GM12878 (cell line): ENCODE measurements at regions not wholly inside any gene's neighbourhood (a gene's known extent, or its start where the extent isn't known, plus 50 kb on each side); places are given as distances from the start of the nearest gene placed in this dataset.
A peak's percentile ranks its signal among the peaks of the same experiment; 100 is the strongest.

Source experiments
- ATAC-seq: fragments of 200-7000 bp; cut with Tn5 transposase; 3 replicates; pipeline ENCODE4 v1.9.1; 2020; ENCODE audit warnings: mild to moderate bottlenecking, moderate library complexity
- BruUV-seq: library from RNA; stranded (reverse); fragments of 400-500 nt; replicated peaks from 2 replicates; lab custom pipeline; 2021; lab: Mats Ljungman, UMichigan
- CTCF ChIA-PET: fragments of 300-600 bp; sonication (Branson Sonifier 250); formaldehyde crosslinking; extraction: SDS; loops from one replicate; lab custom pipeline; 2021; ENCODE audit warnings: inconsistent platforms; lab: Yijun Ruan, JAX
- POLR2A ChIA-PET: fragments of 350-600 bp; formaldehyde crosslinking; extraction: SDS; loops from one replicate; lab custom pipeline; 2021; ENCODE audit warnings: inconsistent platforms; lab: Charles Lee
- RAD21 ChIA-PET: fragments of 300-600 bp; sonication (Branson Sonifier 250); formaldehyde crosslinking; loops from one replicate; lab custom pipeline; 2023; ENCODE audit warnings: antibody characterized with exemption; ENCODE audit not compliant: unreplicated experiment; lab: Charles Lee
- SMC1A ChIA-PET: fragments of 300-600 bp; sonication (Branson Sonifier 250); formaldehyde crosslinking; loops from one replicate; lab custom pipeline; 2023; ENCODE audit not compliant: unreplicated experiment, uncharacterized antibody; lab: Charles Lee
- DNase-seq: peaks from one replicate; pipeline ENCODE4 v3.0.0-alpha.2; 2011; ENCODE audit warnings: low read depth, low spot score
- FAIRE-seq: peaks from 3 replicates; lab custom pipeline; 2011; peaks lifted over from hg19 to GRCh38; lab: Jason Lieb, UNC
- H2AFZ ChIP-seq: 2 replicates; pipeline ENCODE4 v1.6.0; 2011; ENCODE audit warnings: low read depth, low read length, control low read depth; ENCODE audit not compliant: control insufficient read depth
- H3K27ac ChIP-seq: 2 replicates; pipeline ENCODE4 v1.5.1; 2011; ENCODE audit warnings: control low read depth; ENCODE audit not compliant: control insufficient read depth, insufficient read depth
- H3K27me3 ChIP-seq, 2 experiments: replicated peaks in 1 of 2; 2 replicates each; pipeline versions ENCODE4 v1.6.0 to v1.6.1; 2011; ENCODE audit warnings: low read length in 1 of 2; ENCODE audit not compliant: control insufficient read depth in 2 of 2, insufficient read depth in 2 of 2
- H3K36me3 ChIP-seq, 2 experiments: 2 replicates each; pipeline ENCODE4 v1.5.1; 2011; ENCODE audit warnings: low read length in 1 of 2; ENCODE audit not compliant: control insufficient read depth in 2 of 2, insufficient read depth in 2 of 2
- H3K4me1 ChIP-seq: 2 replicates; pipeline ENCODE4 v1.6.1; 2011; ENCODE audit warnings: mild to moderate bottlenecking, low read length, moderate library complexity, mixed read lengths; ENCODE audit not compliant: control insufficient read depth, insufficient read depth
- H3K4me2 ChIP-seq: 2 replicates; pipeline ENCODE4 v1.6.0; 2011; ENCODE audit warnings: control low read depth; ENCODE audit not compliant: control insufficient read depth, insufficient read depth
- H3K4me3 ChIP-seq: fragments of 200-600 bp; sonication (generic); 2 replicates; pipeline ENCODE4 v1.5.1; 2016
- H3K79me2 ChIP-seq: 2 replicates; pipeline ENCODE4 v1.6.0; 2011; ENCODE audit warnings: low read length; ENCODE audit not compliant: control insufficient read depth, insufficient read depth
- H3K9ac ChIP-seq: 2 replicates; pipeline ENCODE4 v1.8.0; 2011; ENCODE audit warnings: low read length, control low read depth, mixed read lengths; ENCODE audit not compliant: control insufficient read depth, insufficient read depth
- H3K9me3 ChIP-seq: replicated peaks from 3 replicates; pipeline ENCODE4 v1.5.1; 2011; ENCODE audit warnings: mild to moderate bottlenecking, low read length; ENCODE audit not compliant: control insufficient read depth, insufficient read depth
- H4K20me1 ChIP-seq: 2 replicates; pipeline ENCODE4 v1.6.0; 2011; ENCODE audit not compliant: control insufficient read depth, insufficient read depth
- ATF2 ChIP-seq: IDR thresholded peaks from 2 replicates; pipeline ENCODE4 v1.6.1; 2012; ENCODE audit warnings: low read length, inconsistent platforms
- BACH1 ChIP-seq: fragments of 450-650 bp; IDR thresholded peaks from 2 replicates; pipeline ENCODE4 v1.6.1; 2017; ENCODE audit warnings: mild to moderate bottlenecking, borderline replicate concordance
- CBX5 ChIP-seq: sonication (generic); IDR thresholded peaks from 2 replicates; pipeline ENCODE4 v1.6.1; 2016; ENCODE audit warnings: low read depth, moderate library complexity, mild to moderate bottlenecking, inconsistent platforms
- CTCF ChIP-seq, 3 experiments: IDR thresholded peaks in 2 of 3; conservative IDR thresholded peaks in 1 of 3; 2 replicates each; pipeline ENCODE4 v1.5.1; 2011; ENCODE audit warnings: low read depth in 3 of 3, low read length in 3 of 3, mild to moderate bottlenecking in 3 of 3, control low read depth in 2 of 3, moderate library complexity in 2 of 3, inconsistent platforms in 1 of 3, mixed read lengths in 1 of 3; ENCODE audit not compliant: control insufficient read depth in 2 of 3, insufficient read depth in 1 of 3; ENCODE audit errors: extremely low read depth in 1 of 3
- EP300 ChIP-seq, 2 experiments: fragments of 150-350 bp in 1 of 2; IDR thresholded peaks; 2 replicates each; pipeline ENCODE4 v1.6.1; 2011 to 2012; ENCODE audit warnings: low read depth in 2 of 2, low read length in 2 of 2, borderline replicate concordance in 1 of 2, improper control_type of control experiment in 1 of 2, inconsistent platforms in 1 of 2; ENCODE audit not compliant: control insufficient read depth in 1 of 2
- HSF1 ChIP-seq: fragments of 150-350 bp; IDR thresholded peaks from 2 replicates; pipeline ENCODE4 v1.6.1; 2014; ENCODE audit warnings: mild to moderate bottlenecking, low read depth, low read length
- JUNB ChIP-seq: IDR thresholded peaks from 2 replicates; pipeline ENCODE4 v1.6.1; 2016; ENCODE audit warnings: antibody characterized with exemption, mild to moderate bottlenecking
- MAX ChIP-seq: IDR thresholded peaks from 2 replicates; pipeline ENCODE4 v1.6.1; 2012; ENCODE audit warnings: low read depth, low read length, improper control_type of control experiment
- MLLT1 ChIP-seq: fragments of 450-650 bp; IDR thresholded peaks from 2 replicates; pipeline ENCODE4 v1.6.1; 2016; ENCODE audit warnings: mild to moderate bottlenecking
- MTA2 ChIP-seq: fragments of 450-650 bp; IDR thresholded peaks from 2 replicates; pipeline ENCODE4 v1.6.1; 2016; ENCODE audit warnings: low read depth, mild to moderate bottlenecking, moderate library complexity
- POLR2A ChIP-seq: IDR thresholded peaks from 2 replicates; pipeline ENCODE4 v1.6.1; 2011; ENCODE audit warnings: low read depth, mild to moderate bottlenecking, low read length
- RUNX3 ChIP-seq: IDR thresholded peaks from 2 replicates; pipeline ENCODE4 v1.6.1; 2012; ENCODE audit warnings: low read length, inconsistent platforms
- SIX5 ChIP-seq: IDR thresholded peaks from 2 replicates; pipeline ENCODE4 v1.6.1; 2011; ENCODE audit warnings: mild to moderate bottlenecking, low read depth, low read length, moderate library complexity; ENCODE audit not compliant: severe bottlenecking
- SREBF2 ChIP-seq: IDR thresholded peaks from 2 replicates; pipeline ENCODE4 v1.6.1; 2012; ENCODE audit warnings: mild to moderate bottlenecking, low read length
- WGBS: methylation state at CpG from one replicate; pipeline ENCODE4 v1.1.6; 2016; ENCODE audit warnings: low lambda C conversion rate; ENCODE audit not compliant: insufficient replicate concordance, insufficient coverage; ENCODE audit errors: missing lambda C conversion rate; 5-methylcytosine and 5-hydroxymethylcytosine counted together
- in situ Hi-C: fragments of 300-500 bp; cut with MboI; formaldehyde crosslinking; loops from 9 replicates; pipeline ENCODE4 v1.14.3; 2018; ENCODE audit warnings: mixed read lengths
- intact Hi-C: fragments of 100-400 bp; cut with micrococcal nuclease; formaldehyde crosslinking; loops from one replicate; pipeline ENCODE4 v1.14.2; 2022; ENCODE audit not compliant: unreplicated experiment
- TF ChIP-seq, protein P1 (sequence below): IDR thresholded peaks from 2 replicates; pipeline ENCODE4 v1.6.1; 2011; ENCODE audit warnings: low read depth, mild to moderate bottlenecking, low read length, moderate library complexity, borderline replicate concordance; ENCODE audit errors: extremely low read depth

- TF ChIP-seq, protein P1, sequence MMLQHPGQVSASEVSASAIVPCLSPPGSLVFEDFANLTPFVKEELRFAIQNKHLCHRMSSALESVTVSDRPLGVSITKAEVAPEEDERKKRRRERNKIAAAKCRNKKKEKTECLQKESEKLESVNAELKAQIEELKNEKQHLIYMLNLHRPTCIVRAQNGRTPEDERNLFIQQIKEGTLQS, result no peak
These were observed 200.8 kb upstream of the MEF2C start (continued) for GRCh38 chr5:89083791-89084190.

DNA sequence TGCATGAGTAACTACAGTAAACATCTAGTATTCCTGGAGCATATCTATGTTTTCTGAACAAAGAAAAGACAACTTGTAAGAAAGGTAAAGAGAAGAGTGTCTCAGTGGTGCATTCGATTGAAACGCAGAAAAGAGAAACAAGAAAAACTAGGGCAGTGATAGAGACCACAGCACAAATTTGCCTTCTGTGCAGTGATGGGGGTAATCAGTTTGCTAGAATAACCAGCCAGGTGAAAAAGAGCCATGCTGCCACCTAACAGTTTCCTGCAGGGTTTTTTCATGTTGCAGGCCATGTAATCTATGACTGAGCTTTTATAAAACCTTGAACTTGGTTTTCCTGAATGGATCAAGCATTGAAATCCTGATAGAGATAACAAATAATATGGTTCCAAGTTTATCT lies 198.4 kb upstream of the MEF2C start:
- H3K4me1 ChIP-seq, result peaks cover 11% of the 10 kb centered on the region
- H3K4me2 ChIP-seq, result peak overlapping the region; percentile 76
- in situ Hi-C loops, result no loop called here
- ChIA-PET POLR2A (interaction anchor here (0.9 to 1.0 kb wide), 2 partner anchors 10 to 199 kb away, joined by 3 to 7 read pairs; partner anchors contain the start of gene MEF2C), CTCF (interaction anchor here (0.6 to 4.8 kb wide), 14 partner anchors 8 to 351 kb away, joined by 3 to 39 read pairs (median 3); no protein-coding TSS in a partner anchor), RAD21 (interaction anchor here (0.7 to 6.2 kb wide), 20 partner anchors 10 to 625 kb away, joined by 3 to 52 read pairs (median 7); partner anchors contain the start of gene MEF2C), SMC1A (interaction anchor here (0.7 to 4.9 kb wide), 16 partner anchors 9 to 648 kb away, joined by 3 to 69 read pairs (median 6); no protein-coding TSS in a partner anchor)
- intact Hi-C loops, result loop anchor here (5.0 kb wide), 1 partner anchor 194 kb away; no protein-coding TSS in a partner anchor
- WGBS, result 0% methylated on average over 2 of the region's 2 CpGs
- DNase-seq (peak; percentile 62), ATAC-seq (peak; percentile 89), FAIRE-seq (peak; percentile 13)
- no peaks in the 10 kb centered on the region for H3K9me3 ChIP-seq
- no peaks in the 10 kb centered on the region for H3K79me2 ChIP-seq
- no TSS peak for BruUV-seq
- H2AFZ ChIP-seq, result peak overlapping the region; percentile 72
- no peaks in the 10 kb centered on the region for H4K20me1 ChIP-seq
- H3K36me3 ChIP-seq, result no peaks in the 10 kb centered on the region
- peak overlapping the region; percentile 3; the same call in 1 of the 2 replicates for H3K4me3 ChIP-seq
- H3K27me3 ChIP-seq, result no peaks in the 10 kb centered on the region
- peak overlapping the region; percentile 7; the same call in 1 of the 2 replicates for H3K9ac ChIP-seq
- H3K27ac ChIP-seq, result peak overlapping the region; percentile 55
- TF ChIP-seq ATF2, result peak; percentile 37; the same call in 1 of the 2 replicates
- TF ChIP-seq MTA2, result 0 out of 2 replicates have a peak, but pooled peaks have one; percentile 12
- no peak for TF ChIP-seq SREBF2
- TF ChIP-seq MLLT1, result peak; percentile 52; the same call in 1 of the 2 replicates
- TF ChIP-seq CTCF (IDR thresholded peaks at IDR 0.05 in 2 of 3, conservative IDR thresholded peaks at IDR 0.05 in 1 of 3; ENCODE audit: control insufficient read depth in 2 of 3, extremely low read depth in 1 of 3, insufficient read depth in 1 of 3, low read depth in 3 of 3, low read length in 3 of 3), result peak in 1 of 3 experiments; percentile 36; a peak in 2 of 6 replicates
- TF ChIP-seq EP300 (IDR thresholded peaks at IDR 0.05; ENCODE audit: borderline replicate concordance in 1 of 2, control insufficient read depth in 1 of 2, low read depth in 2 of 2, low read length in 2 of 2), result 0 out of 4 replicates have a peak, but pooled peaks of 1 of the 2 experiments have one; percentile 21
- peak; percentile 4 for TF ChIP-seq SIX5
- TF ChIP-seq CBX5, result peak; percentile 80; the same call in 1 of the 2 replicates
- 0 out of 2 replicates have a peak, but pooled peaks have one; percentile 2 for TF ChIP-seq JUNB
- TF ChIP-seq POLR2A, result no peak
- TF ChIP-seq RUNX3, result peak; percentile 73
- no peak for TF ChIP-seq HSF1
- no peak for TF ChIP-seq MAX
- no peak for TF ChIP-seq BACH1
